RPMI8226 (cell line): ENCODE measurements at regions not wholly inside any gene's neighbourhood (a gene's known extent, or its start where the extent isn't known, plus 50 kb on each side); places are given as distances from the start of the nearest gene placed in this dataset.

Source experiments
- DNase-seq: peaks from one replicate; pipeline ENCODE4 v3.0.0-alpha.2; 2015

- DNase-seq: no peak
Measured at GRCh38 chr19:28971049-28971448, 241.9 kb downstream of the UQCRFS1 start.

- no peak for DNase-seq
Measured at GRCh38 chr19:28968721-28969120, 244.2 kb downstream of the UQCRFS1 start.

- DNase-seq: no peak
Measured at GRCh38 chr19:28966737-28967399, 246.1 kb downstream of the UQCRFS1 start.

GRCh38 chr19:28964500-28964899, 248.5 kb downstream of the UQCRFS1 start:
- DNase-seq: no peak

GRCh38 chr19:28963486-28964250, 249.3 kb downstream of the UQCRFS1 start:
- no peak for DNase-seq

- no peak for DNase-seq
Measured at GRCh38 chr19:28961772-28962500, 251.0 kb downstream of the UQCRFS1 start.

- no peak for DNase-seq
Measured at GRCh38 chr19:28960986-28961705, 251.8 kb downstream of the UQCRFS1 start.

- no peak for DNase-seq
Measured at GRCh38 chr19:28960586-28960985, 252.4 kb downstream of the UQCRFS1 start.

GRCh38 chr19:28956961-28957360, 256.0 kb downstream of the UQCRFS1 start:
- DNase-seq: no peak

- no peak for DNase-seq
Measured at GRCh38 chr19:28956421-28956820, 256.5 kb downstream of the UQCRFS1 start.

GRCh38 chr19:28949535-28949934, 263.4 kb downstream of the UQCRFS1 start:
- DNase-seq: no peak

GRCh38 chr19:28949027-28949426, 263.9 kb downstream of the UQCRFS1 start:
- DNase-seq: no peak

- DNase-seq: no peak
Measured at GRCh38 chr19:28948566-28948965, 264.4 kb downstream of the UQCRFS1 start.

- DNase-seq: no peak
Measured at GRCh38 chr19:28948026-28948425, 264.9 kb downstream of the UQCRFS1 start.

- no peak for DNase-seq
Measured at GRCh38 chr19:28943651-28944050, 269.3 kb downstream of the UQCRFS1 start.

GRCh38 chr19:28941833-28942232, 271.1 kb downstream of the UQCRFS1 start:
- no peak for DNase-seq

GRCh38 chr19:28940751-28941500, 272.0 kb downstream of the UQCRFS1 start:
- no peak for DNase-seq

- no peak for DNase-seq
Measured at GRCh38 chr19:28939236-28939635, 273.7 kb downstream of the UQCRFS1 start.

- no peak for DNase-seq
Measured at GRCh38 chr19:28936001-28936400, 276.9 kb downstream of the UQCRFS1 start.

- no peak for DNase-seq
Measured at GRCh38 chr19:28934631-28935030, 278.3 kb downstream of the UQCRFS1 start.

GRCh38 chr19:28933039-28933438, 279.9 kb downstream of the UQCRFS1 start:
- DNase-seq: no peak

- DNase-seq: no peak
Measured at GRCh38 chr19:28932446-28932845, 280.5 kb downstream of the UQCRFS1 start.
